ENCODE measurements at regions not wholly inside any gene's neighbourhood (a gene's known extent, or its start where the extent isn't known, plus 50 kb on each side); places are given as distances from the start of the nearest gene placed in this dataset.
"Not testable (repeated sequence)": the region's sequence is repeated elsewhere in the genome, so short reads cannot be mapped to it uniquely, and the experiment has no call there.

DNA sequence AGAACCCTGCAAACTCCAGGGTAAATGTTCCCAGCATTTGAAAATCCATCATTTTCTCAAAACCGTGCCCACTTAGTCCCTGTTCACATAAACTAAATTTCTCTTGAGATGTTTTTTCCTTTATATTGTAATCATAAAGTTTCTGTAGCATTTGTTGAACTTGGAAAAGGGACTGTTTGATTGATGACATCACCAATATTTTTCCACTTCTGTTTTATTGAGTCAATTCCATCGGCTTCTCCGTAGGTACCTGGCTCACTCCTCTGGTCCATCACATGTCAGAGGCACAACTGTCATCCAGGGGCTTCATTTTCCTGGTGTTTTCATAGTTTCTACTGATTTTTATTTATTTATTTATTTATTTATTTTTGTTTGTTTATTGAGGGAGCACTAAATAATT, 462.5 kb upstream of the PFKP start:
- FAIRE-seq = no peak

DNA sequence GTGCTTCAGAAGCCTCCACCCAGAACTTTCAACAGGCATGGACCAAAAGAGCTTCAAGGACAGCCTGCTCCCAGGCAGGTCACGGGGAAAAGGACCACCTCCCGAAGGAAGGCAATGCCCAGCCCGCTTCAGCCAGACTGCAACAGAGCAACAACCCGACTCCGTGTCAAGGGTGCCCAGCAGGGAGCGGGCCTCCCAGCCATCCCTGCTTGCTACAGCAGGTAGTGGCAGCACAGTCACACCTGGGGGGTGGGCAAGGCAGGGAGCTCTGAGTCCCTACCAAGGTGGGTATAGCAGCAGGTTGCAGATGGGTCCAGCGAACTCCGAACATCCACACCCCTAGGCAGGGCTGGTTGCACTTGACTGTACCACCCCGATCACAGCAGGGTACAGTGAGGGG, 467.8 kb upstream of the PFKP start:
- FAIRE-seq (no peak), DNase-seq (ENCODE audit: low spot score in 2 of 2) (no peak)

More for the DNA sequence above, 462.5 kb upstream of the PFKP start:
- no peak for DNase-seq (ENCODE audit: low spot score in 2 of 2)

- FAIRE-seq = no peak
- no peak for DNase-seq (ENCODE audit: low spot score in 2 of 2)
Observed at GRCh38 chr10:2592360-2593160, 474.8 kb upstream of the PFKP start.

DNA sequence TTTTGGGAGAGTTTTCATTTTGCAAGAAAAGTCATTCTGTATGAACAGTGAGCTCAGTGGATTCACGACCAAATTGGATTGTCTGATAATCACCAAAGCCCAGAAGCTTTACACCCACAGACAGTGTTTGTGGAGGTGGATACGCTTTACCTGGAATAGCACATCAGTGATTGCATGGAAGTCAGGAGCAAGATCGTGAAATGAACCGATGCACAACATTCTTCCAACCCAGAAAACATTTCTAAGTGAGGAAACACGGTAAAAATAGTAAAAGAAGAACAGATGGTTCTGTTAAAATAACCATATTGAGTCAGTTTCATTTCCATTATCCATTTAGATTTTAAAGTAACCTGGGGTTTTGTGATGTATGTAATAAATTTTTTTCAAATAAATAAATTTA, 478.2 kb upstream of the PFKP start:
- DNase-seq (ENCODE audit: low spot score in 2 of 2) (peak in 1 of 2 donors; percentile 12), FAIRE-seq (no peak)

GRCh38 chr10:2584385-2584784, 483.0 kb upstream of the PFKP start:
- FAIRE-seq = no peak
- DNase-seq (ENCODE audit: low spot score in 2 of 2) = no peak

- FAIRE-seq = no peak
- no peak for DNase-seq (ENCODE audit: low spot score in 2 of 2)
Observed at GRCh38 chr10:2576892-2577291, 490.5 kb upstream of the PFKP start.

DNA sequence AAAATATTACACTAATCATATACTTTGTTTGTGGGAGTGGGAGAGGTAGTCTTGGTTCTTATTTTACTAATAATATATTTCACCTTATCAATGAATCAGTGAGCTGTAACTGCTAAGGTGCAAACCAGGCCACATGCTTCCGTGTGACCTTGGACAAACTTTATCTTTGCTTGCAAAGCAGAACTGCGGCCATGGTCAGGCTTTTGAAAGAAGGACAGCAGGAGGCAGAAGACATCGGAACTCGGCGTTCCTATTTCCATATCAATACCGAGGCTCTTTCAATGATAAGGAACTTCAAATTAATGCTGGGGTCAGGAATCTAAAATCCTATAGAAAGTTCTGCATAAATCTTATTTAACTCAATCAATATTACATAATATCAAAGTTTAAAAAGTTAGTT, 491.9 kb upstream of the PFKP start:
- no peak for DNase-seq (ENCODE audit: low spot score in 2 of 2)

DNA sequence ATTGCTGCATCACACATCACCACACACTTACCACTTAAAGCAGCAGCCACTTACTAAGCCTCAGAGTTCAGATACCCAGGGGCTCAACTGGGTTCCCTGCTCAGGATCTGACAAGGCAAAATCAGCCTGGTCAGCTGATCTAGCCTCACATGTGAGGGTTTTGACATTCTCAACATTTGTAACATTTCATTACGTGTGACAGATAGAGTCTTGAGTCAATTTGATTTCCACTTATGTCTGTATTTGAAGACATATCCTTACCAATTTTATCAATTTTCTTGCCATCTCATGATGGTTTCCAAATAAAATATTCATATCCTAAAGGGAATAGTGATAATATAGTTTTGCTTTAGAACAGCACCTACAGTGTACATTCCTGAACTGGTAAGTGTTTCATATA, 494.7 kb upstream of the PFKP start:
- FAIRE-seq = no peak
- DNase-seq (ENCODE audit: low spot score in 2 of 2) = no peak

More for the DNA sequence above, 491.9 kb upstream of the PFKP start:
- no peak for FAIRE-seq

GRCh38 chr10:2556883-2557282, 510.5 kb upstream of the PFKP start:
- DNase-seq (ENCODE audit: low spot score in 2 of 2) = no peak

GRCh38 chr10:2548071-2548470, 519.3 kb upstream of the PFKP start:
- FAIRE-seq = no peak
- DNase-seq (ENCODE audit: low spot score in 2 of 2) = no peak

More at GRCh38 chr10:2556883-2557282, 510.5 kb upstream of the PFKP start:
- no peak for FAIRE-seq

DNA sequence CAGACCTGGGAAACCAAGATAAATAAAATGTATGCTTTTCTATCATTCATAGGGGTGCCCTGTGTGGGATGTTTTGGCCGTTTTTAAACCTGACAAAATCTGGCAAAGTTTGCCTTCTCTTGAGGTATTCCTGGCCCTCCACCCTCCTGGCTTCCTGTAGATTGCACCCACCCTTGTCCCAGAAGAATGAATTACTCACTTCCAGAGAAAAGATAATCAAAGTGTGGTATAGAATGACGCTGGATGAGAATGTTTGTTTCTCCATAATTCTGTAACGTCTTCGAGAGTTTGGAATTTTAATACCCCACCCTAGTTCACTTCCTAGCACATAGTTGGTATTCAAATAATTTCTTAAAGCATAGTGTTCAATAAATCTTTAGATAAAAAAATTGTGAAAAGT, 519.7 kb upstream of the PFKP start:
- FAIRE-seq (no peak), DNase-seq (ENCODE audit: low spot score in 2 of 2) (no peak)

DNA sequence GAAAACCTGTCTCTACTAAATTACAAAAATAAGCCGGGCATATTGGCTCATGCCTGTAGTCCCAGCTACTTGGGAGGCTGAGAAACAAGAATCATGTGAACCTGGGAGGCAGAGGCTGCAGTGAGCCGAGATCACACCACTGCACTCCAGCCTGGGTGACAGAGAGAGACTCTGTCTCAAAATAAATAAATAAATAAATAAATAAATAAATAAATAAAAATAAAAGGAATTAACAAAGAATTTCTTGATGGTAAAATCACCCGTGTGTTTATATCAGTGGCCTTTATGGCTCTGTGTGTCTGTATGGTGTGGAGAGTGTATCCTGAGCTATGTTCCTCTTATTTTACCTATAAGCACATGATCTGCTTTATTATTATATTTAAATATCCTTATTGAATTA, 520.5 kb upstream of the PFKP start:
- not testable (repeated sequence) for DNase-seq (ENCODE audit: low spot score in 2 of 2)

GRCh38 chr10:2543974-2544373, 523.4 kb upstream of the PFKP start:
- DNase-seq (ENCODE audit: low spot score in 2 of 2) (no peak), FAIRE-seq (no peak)

More for the DNA sequence above, 520.5 kb upstream of the PFKP start:
- FAIRE-seq = not testable (repeated sequence)

DNA sequence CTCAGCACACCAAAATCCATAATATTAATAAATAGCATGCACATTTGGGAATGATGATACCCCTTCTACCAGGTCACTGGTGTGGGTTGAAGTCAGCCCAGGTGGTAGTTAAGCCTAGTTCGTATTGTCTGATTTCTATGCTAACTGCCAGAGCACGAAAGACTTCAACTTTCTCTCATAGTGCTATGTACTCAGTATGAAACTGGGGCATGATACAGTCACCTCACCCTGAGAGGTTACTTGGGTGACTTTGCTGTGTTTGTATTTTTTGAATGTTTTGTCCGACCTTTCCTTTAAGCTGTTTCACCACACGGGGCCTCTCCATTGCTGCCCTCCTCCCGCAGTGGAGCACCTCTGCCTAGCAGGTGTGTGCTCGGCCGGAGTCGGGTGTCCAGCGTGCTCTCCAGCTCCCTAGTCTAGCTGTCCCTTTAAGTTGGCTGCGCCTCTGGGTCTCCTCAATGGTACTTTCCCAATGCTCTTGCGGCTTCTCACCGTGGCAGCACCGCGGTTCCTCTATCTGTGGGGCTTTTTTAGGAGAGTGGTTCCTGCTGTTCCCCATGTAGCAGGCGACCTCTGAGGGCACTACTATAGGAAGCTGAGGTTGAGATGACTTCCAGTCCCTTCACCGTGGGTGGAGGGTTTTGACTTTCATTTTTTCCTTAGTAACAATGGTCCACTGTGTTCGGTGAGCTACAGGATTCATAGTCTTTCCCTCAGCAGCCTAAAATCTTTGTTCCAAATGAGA, 524.0 kb upstream of the PFKP start:
- FAIRE-seq = no peak

GRCh38 chr10:2541176-2541575, 526.2 kb upstream of the PFKP start:
- DNase-seq (ENCODE audit: low spot score in 2 of 2) = no peak
- no peak for FAIRE-seq

More for the DNA sequence above, 524.0 kb upstream of the PFKP start:
- DNase-seq (ENCODE audit: low spot score in 2 of 2) = no peak

- FAIRE-seq (no peak), DNase-seq (ENCODE audit: low spot score in 2 of 2) (no peak)
Observed at GRCh38 chr10:2529945-2530344, 537.4 kb upstream of the PFKP start.

GRCh38 chr10:2525781-2526180, 541.6 kb upstream of the PFKP start:
- no peak for DNase-seq (ENCODE audit: low spot score in 2 of 2)

DNA sequence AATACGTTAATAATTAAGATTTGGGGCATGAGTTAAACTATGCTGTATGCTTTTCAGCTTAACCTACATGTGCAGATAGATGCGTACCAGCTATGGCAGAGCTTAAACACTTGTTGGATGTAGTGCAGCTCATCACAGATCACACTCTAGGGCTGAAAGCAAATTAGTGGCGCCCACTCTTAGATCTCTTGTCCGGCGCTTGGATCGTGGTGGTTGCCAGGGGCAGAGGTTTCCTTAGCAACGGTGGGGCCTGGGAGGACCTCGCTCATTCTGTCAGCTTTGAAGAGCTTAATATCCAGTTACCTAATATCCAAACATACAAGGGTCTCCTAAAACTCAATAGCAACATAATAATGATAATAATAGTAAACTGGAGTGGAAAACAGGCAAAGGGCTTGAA, 548.2 kb upstream of the PFKP start:
- DNase-seq (ENCODE audit: low spot score in 2 of 2) (no peak), FAIRE-seq (no peak)

More at GRCh38 chr10:2525781-2526180, 541.6 kb upstream of the PFKP start:
- no peak for FAIRE-seq

DNA sequence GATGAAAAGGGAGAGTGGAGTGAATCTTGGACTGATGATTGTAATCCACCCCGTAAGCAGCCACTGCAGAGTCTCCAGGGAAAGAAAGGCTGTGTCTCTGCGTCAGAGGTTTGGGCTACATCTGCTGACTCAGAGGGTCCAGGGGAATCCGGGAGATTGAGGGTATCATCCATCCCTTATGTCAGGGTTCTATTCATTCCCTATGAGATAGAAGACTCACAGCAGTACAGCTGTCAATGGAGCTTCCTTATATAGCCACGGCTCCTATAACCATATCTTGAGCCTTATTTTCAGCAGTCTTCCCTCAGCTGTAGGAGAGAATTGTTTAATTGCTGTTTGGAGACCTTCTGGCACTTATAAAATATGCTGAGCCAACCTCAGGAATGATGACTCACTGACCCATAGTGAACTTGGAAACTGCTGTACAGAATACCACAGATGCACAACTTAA, 558.2 kb upstream of the PFKP start:
- DNase-seq (ENCODE audit: low spot score in 2 of 2) (no peak), FAIRE-seq (no peak)

GRCh38 chr10:2501366-2501940, 565.9 kb upstream of the PFKP start:
- DNase-seq (ENCODE audit: low spot score in 2 of 2); FAIRE-seq: not testable (repeated sequence)

- DNase-seq (ENCODE audit: low spot score in 2 of 2) = no peak
- no peak for FAIRE-seq
Observed at GRCh38 chr10:2494399-2494798, 572.9 kb upstream of the PFKP start.

Data from frontal cortex (tissue), 3 donors.